Small intestine (tissue), 7 donors: ENCODE measurements at regions not wholly inside any gene's neighbourhood (a gene's known extent, or its start where the extent isn't known, plus 50 kb on each side); places are given as distances from the start of the nearest gene placed in this dataset.

ENCODE experiments used
- DNase-seq, 2 donors: peaks; one replicate each; pipeline versions ENCODE4 v3.0.0 to v3.0.0-alpha.2; 2013
- FAIRE-seq: peaks from 2 replicates; lab custom pipeline; 2012; peaks lifted over from hg19 to GRCh38; lab: Jason Lieb, UNC
- H3K27ac ChIP-seq, 3 donors: one replicate each; pipeline ENCODE4 v1.5.1; 2013; ENCODE audit warnings: low read length in 2 of 3, mild to moderate bottlenecking in 2 of 3, control low read depth in 1 of 3, inconsistent platforms in 1 of 3, low read depth in 1 of 3, moderate library complexity in 1 of 3
- H3K27me3 ChIP-seq, 3 donors: one replicate each; pipeline ENCODE4 v1.6.1; 2013; ENCODE audit warnings: low read length in 3 of 3, inconsistent platforms in 1 of 3; ENCODE audit not compliant: control insufficient read depth in 3 of 3, insufficient read depth in 3 of 3
- H3K36me3 ChIP-seq, 3 donors: one replicate each; pipeline ENCODE4 v1.6.1; 2013; ENCODE audit warnings: low read length in 3 of 3, inconsistent platforms in 1 of 3, low read depth in 1 of 3, mild to moderate bottlenecking in 1 of 3, moderate library complexity in 1 of 3; ENCODE audit not compliant: control insufficient read depth in 3 of 3, insufficient read depth in 2 of 3
- H3K4me1 ChIP-seq, 3 donors: one replicate each; pipeline ENCODE4 v1.6.1; 2013; ENCODE audit warnings: low read length in 2 of 3, inconsistent platforms in 1 of 3, low read depth in 1 of 3, mild to moderate bottlenecking in 1 of 3, moderate library complexity in 1 of 3; ENCODE audit not compliant: control insufficient read depth in 3 of 3, insufficient read depth in 2 of 3
- H3K4me3 ChIP-seq, 3 donors: one replicate each; pipeline ENCODE4 v1.5.1; 2013; ENCODE audit warnings: low read length in 3 of 3, control low read depth in 1 of 3, inconsistent platforms in 1 of 3, low read depth in 1 of 3, mild to moderate bottlenecking in 1 of 3, moderate library complexity in 1 of 3
- H3K9me3 ChIP-seq, 2 donors: one replicate each; pipeline ENCODE4 v1.6.1; 2013; ENCODE audit warnings: low read depth in 1 of 2, low read length in 1 of 2; ENCODE audit not compliant: control insufficient read depth in 2 of 2, insufficient read depth in 1 of 2
- WGBS, 3 donors: extraction: QIAGEN DNeasy Blood & Tissue Kit; methylation state at CpG; one replicate each; pipeline ENCODE4 v1.1.7; 2013; 5-methylcytosine and 5-hydroxymethylcytosine counted together
- donor health status: healthy with polysubstance abuse.
- donor health status: control.
- donor health status: control.
- donor health status: Bipolar disorder and iron deficiency.
- donor health status: healthy.

- DNase-seq (no peak), FAIRE-seq (no peak)
- Histone ChIP-seq H3K4me3 (no peak overlapping the region), H3K4me1 (no peaks in the 10 kb centered on the region), H3K36me3 (no peaks in the 10 kb centered on the region), H3K27ac (no peak overlapping the region), H3K27me3 (peaks cover 0 to 4% (median 0%) of the 10 kb centered on the region in 3 donors), H3K9me3 (no peaks in the 10 kb centered on the region)
- 25 to 46% (median 37%) methylated on average over 9 of the region's 9 CpGs for WGBS, 3 donors
These were observed 91.8 kb downstream of the MRPL46 start for GRCh38 chr15:88375234-88375927.

- H3K36me3 ChIP-seq: no peaks in the 10 kb centered on the region
- H3K4me1 ChIP-seq: no peaks in the 10 kb centered on the region
- H3K27me3 ChIP-seq: peaks cover 0 to 3% (median 0%) of the 10 kb centered on the region in 3 donors
- no peak for DNase-seq
- no peak overlapping the region for H3K27ac ChIP-seq
- WGBS, 3 donors: 70 to 77% (median 73%) methylated on average over 10 of the region's 10 CpGs
- H3K9me3 ChIP-seq: no peaks in the 10 kb centered on the region
- no peak overlapping the region for H3K4me3 ChIP-seq
- no peak for FAIRE-seq
These were observed 102.1 kb downstream of the MRPL46 start for GRCh38 chr15:88365124-88365523.

GRCh38 chr15:88348579-88349230 lies 92.2 kb upstream of the NTRK3 start:
- peaks cover 0 to 3% (median 1%) of the 10 kb centered on the region in 3 donors for H3K27me3 ChIP-seq
- no peaks in the 10 kb centered on the region for H3K36me3 ChIP-seq
- H3K4me1 ChIP-seq: no peaks in the 10 kb centered on the region
- FAIRE-seq: no peak
- no peak overlapping the region for H3K27ac ChIP-seq
- WGBS, 3 donors: 58 to 69% (median 64%) methylated on average over 4 of the region's 4 CpGs
- no peak for DNase-seq
- H3K4me3 ChIP-seq: no peak overlapping the region
- peaks cover 0 to 7% of the 10 kb centered on the region in 2 donors for H3K9me3 ChIP-seq

GRCh38 chr15:88345962-88346361 lies 89.4 kb upstream of the NTRK3 start:
- no peak for DNase-seq
- FAIRE-seq: no peak
- Histone ChIP-seq H3K27me3 (no peaks in the 10 kb centered on the region), H3K9me3 (no peaks in the 10 kb centered on the region), H3K4me1 (no peaks in the 10 kb centered on the region), H3K36me3 (no peaks in the 10 kb centered on the region), H3K4me3 (no peak overlapping the region), H3K27ac (no peak overlapping the region)
- 70 to 76% (median 71%) methylated on average over 4 of the region's 4 CpGs for WGBS, 3 donors

- Histone ChIP-seq H3K9me3 (no peaks in the 10 kb centered on the region), H3K27me3 (no peaks in the 10 kb centered on the region), H3K4me3 (no peak overlapping the region), H3K27ac (no peak overlapping the region), H3K36me3 (no peaks in the 10 kb centered on the region), H3K4me1 (no peaks in the 10 kb centered on the region)
- 85 to 94% (median 91%) methylated on average over 2 of the region's 2 CpGs for WGBS, 3 donors
- no peak for FAIRE-seq
- no peak for DNase-seq
These were observed 88.2 kb upstream of the NTRK3 start for GRCh38 chr15:88344786-88345185.

GRCh38 chr15:88342666-88343065 lies 86.1 kb upstream of the NTRK3 start:
- Histone ChIP-seq H3K27me3 (peaks cover 0 to under 1% (median 0%) of the 10 kb centered on the region in 3 donors), H3K27ac (no peak overlapping the region), H3K36me3 (no peaks in the 10 kb centered on the region), H3K4me1 (no peaks in the 10 kb centered on the region), H3K9me3 (no peaks in the 10 kb centered on the region), H3K4me3 (no peak overlapping the region)
- no peak for FAIRE-seq
- DNase-seq: no peak
- 31 to 60% (median 35%) methylated on average over 2 of the region's 2 CpGs for WGBS, 3 donors

- 76 to 81% (median 79%) methylated on average over 2 of the region's 2 CpGs for WGBS, 3 donors
- H3K27me3 ChIP-seq: peaks cover 0 to 2% (median 0%) of the 10 kb centered on the region in 3 donors
- H3K36me3 ChIP-seq: no peaks in the 10 kb centered on the region
- no peaks in the 10 kb centered on the region for H3K9me3 ChIP-seq
- no peak for FAIRE-seq
- H3K27ac ChIP-seq: no peak overlapping the region
- no peaks in the 10 kb centered on the region for H3K4me1 ChIP-seq
- H3K4me3 ChIP-seq: no peak overlapping the region
- DNase-seq: no peak
These were observed 85.1 kb upstream of the NTRK3 start for GRCh38 chr15:88341653-88342052.

GRCh38 chr15:88341006-88341405 lies 84.5 kb upstream of the NTRK3 start:
- no peaks in the 10 kb centered on the region for H3K9me3 ChIP-seq
- no peaks in the 10 kb centered on the region for H3K4me1 ChIP-seq
- no peak overlapping the region for H3K4me3 ChIP-seq
- FAIRE-seq (no peak), DNase-seq (no peak)
- 69 to 84% (median 77%) methylated on average over 5 of the region's 5 CpGs for WGBS, 3 donors
- peaks cover 0 to 2% (median 0%) of the 10 kb centered on the region in 3 donors for H3K27me3 ChIP-seq
- H3K27ac ChIP-seq: no peak overlapping the region
- H3K36me3 ChIP-seq: no peaks in the 10 kb centered on the region
